ENCODE measurements at regions not wholly inside any gene's neighbourhood (a gene's known extent, or its start where the extent isn't known, plus 50 kb on each side); places are given as distances from the start of the nearest gene placed in this dataset.

DNA sequence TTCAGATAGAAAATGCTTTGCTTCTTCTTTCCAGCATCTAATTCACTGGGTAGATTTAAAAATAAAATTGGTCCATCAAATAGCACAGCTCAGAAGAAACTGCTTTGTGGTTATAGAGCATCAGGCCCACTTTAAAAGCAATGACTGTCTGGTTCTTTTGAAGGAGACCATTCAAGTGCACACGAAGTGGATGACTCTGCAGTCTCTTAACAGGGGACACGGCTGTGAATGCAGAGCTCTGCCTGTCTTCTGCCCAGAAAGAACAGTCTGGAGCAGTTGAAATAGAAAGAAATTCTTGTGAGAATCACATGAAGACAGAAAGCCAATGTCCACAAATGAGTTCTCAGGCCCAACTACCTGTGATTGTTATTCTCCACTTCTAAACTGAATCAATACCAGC is 138.7 kb upstream of the PLEKHA5 start:
- no peak for DNase-seq (ENCODE audit: low read depth)
- TF ChIP-seq, protein P1, sequence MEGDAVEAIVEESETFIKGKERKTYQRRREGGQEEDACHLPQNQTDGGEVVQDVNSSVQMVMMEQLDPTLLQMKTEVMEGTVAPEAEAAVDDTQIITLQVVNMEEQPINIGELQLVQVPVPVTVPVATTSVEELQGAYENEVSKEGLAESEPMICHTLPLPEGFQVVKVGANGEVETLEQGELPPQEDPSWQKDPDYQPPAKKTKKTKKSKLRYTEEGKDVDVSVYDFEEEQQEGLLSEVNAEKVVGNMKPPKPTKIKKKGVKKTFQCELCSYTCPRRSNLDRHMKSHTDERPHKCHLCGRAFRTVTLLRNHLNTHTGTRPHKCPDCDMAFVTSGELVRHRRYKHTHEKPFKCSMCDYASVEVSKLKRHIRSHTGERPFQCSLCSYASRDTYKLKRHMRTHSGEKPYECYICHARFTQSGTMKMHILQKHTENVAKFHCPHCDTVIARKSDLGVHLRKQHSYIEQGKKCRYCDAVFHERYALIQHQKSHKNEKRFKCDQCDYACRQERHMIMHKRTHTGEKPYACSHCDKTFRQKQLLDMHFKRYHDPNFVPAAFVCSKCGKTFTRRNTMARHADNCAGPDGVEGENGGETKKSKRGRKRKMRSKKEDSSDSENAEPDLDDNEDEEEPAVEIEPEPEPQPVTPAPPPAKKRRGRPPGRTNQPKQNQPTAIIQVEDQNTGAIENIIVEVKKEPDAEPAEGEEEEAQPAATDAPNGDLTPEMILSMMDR (IDR thresholded peaks at IDR 0.05; ENCODE audit: insufficient read depth, low read depth, low read length, missing control alignments) = no peak
- no peak overlapping the region for H3K4me3 ChIP-seq (ENCODE audit: low read length)

DNA sequence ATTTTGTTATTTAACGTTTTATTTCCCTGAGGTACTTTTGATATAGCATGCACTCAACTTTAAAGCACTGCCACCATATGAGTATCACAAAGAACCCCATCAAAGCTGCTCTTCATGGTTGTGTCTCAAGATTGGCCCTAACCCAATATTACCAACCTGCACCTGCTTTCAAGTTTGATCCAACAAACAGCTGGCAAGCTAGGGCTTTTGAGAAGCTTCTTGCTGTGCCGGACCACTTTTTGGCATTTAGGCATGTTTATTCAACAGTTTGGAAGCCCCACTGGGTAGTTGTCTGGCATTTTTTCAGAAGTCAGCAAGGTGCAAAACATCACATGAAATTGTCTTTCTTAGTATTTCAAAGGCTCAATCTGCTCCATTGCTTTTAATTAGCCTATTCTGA is 137.2 kb upstream of the PLEKHA5 start:
- H3K4me3 ChIP-seq (ENCODE audit: low read length) = no peak overlapping the region
- no peak for DNase-seq (ENCODE audit: low read depth)
- TF ChIP-seq, protein P1 (IDR thresholded peaks at IDR 0.05; ENCODE audit: insufficient read depth, low read depth, low read length, missing control alignments) = no peak

DNA sequence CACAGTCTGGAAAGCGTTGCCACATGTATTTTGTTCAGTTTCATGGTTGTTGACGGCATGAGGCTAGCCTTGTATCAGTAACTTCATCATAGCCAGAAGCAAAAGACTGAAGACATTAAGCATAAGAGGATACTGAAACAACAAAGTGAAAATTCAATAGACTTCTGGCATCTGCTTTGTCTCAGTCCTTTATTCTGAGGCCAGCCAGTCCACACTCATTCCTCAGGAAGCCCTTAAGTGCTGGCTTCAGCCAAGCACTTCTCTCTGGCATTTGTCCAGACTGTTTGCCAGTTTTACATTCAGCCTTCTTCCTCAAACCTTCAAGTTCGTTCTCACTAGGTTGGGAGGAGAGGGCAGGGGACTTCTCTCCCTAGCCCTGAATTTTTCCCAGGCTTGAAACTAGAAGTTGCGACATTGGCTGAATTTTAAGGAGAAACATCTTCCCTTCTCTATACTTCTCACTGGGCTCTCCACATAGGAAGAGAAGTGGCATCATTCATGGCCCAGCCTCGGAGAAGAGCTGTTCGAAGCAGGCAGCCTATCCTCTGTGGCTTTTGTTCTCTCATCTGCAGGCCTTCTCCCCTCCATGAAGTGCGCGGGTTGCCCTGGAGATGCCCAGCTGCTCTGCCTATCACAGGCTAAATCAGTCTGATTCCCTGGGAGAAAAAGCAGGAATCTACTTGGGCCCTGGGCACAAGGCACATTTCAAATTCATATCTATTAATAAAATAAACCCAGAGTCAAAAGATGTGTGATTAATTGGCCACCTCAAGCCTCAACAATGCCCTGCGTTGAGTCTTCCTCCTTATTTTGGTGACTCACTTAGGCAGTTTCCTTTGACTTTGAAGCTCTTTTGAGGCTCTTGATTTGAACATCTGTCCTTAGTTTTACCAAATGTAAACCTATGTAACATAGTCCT is 130.9 kb upstream of the PLEKHA5 start:
- TF ChIP-seq, protein P1 (IDR thresholded peaks at IDR 0.05; ENCODE audit: insufficient read depth, low read depth, low read length, missing control alignments) = no peak
- H3K4me3 ChIP-seq (ENCODE audit: low read length) = no peak overlapping the region
- peak; percentile 89 for DNase-seq (ENCODE audit: low read depth)

- TF ChIP-seq, protein P1 (IDR thresholded peaks at IDR 0.05; ENCODE audit: insufficient read depth, low read depth, low read length, missing control alignments) = no peak
- no peak for DNase-seq (ENCODE audit: low read depth)
- no peak overlapping the region for H3K4me3 ChIP-seq (ENCODE audit: low read length)
These were observed 128.7 kb upstream of the PLEKHA5 start for GRCh38 chr12:19000836-19001235.

GRCh38 chr12:19002216-19002615 is 127.3 kb upstream of the PLEKHA5 start:
- no peak overlapping the region for H3K4me3 ChIP-seq (ENCODE audit: low read length)
- TF ChIP-seq, protein P1 (IDR thresholded peaks at IDR 0.05; ENCODE audit: insufficient read depth, low read depth, low read length, missing control alignments) = no peak
- DNase-seq (ENCODE audit: low read depth) = peak; percentile 27

- DNase-seq (ENCODE audit: low read depth) = peak; percentile 9
- TF ChIP-seq, protein P1 (IDR thresholded peaks at IDR 0.05; ENCODE audit: insufficient read depth, low read depth, low read length, missing control alignments) = no peak
- no peak overlapping the region for H3K4me3 ChIP-seq (ENCODE audit: low read length)
These were observed 126.4 kb upstream of the PLEKHA5 start for GRCh38 chr12:19003141-19003540.
